GM12878 (cell line): ENCODE measurements at regions not wholly inside any gene's neighbourhood (a gene's known extent, or its start where the extent isn't known, plus 50 kb on each side); places are given as distances from the start of the nearest gene placed in this dataset.

ENCODE experiments used
- EP300 ChIP-seq, 2 experiments: fragments of 150-350 bp in 1 of 2; IDR thresholded peaks; 2 replicates each; pipeline ENCODE4 v1.6.1; 2011 to 2012; ENCODE audit warnings: low read depth in 2 of 2, low read length in 2 of 2, borderline replicate concordance in 1 of 2, improper control_type of control experiment in 1 of 2, inconsistent platforms in 1 of 2; ENCODE audit not compliant: control insufficient read depth in 1 of 2
- FOS ChIP-seq: IDR thresholded peaks from 3 replicates; pipeline ENCODE4 v1.6.1; 2011; ENCODE audit warnings: borderline replicate concordance; ENCODE audit not compliant: insufficient read length; ENCODE audit errors: extremely low read depth
- HDAC6 ChIP-seq: fragments of 200-600 bp; sonication (generic); IDR thresholded peaks from one replicate; pipeline ENCODE4 v1.8.0; 2017; ENCODE audit warnings: antibody characterized with exemption; ENCODE audit not compliant: unreplicated experiment
- KLF5 ChIP-seq: fragments of 450-650 bp; IDR thresholded peaks from 2 replicates; pipeline ENCODE4 v1.6.1; 2014; ENCODE audit warnings: mild to moderate bottlenecking; ENCODE audit not compliant: partially characterized antibody
- NR2C2 ChIP-seq: IDR thresholded peaks from 2 replicates; pipeline ENCODE4 v1.6.1; 2011; ENCODE audit warnings: borderline replicate concordance, low read depth; ENCODE audit not compliant: control insufficient read depth, insufficient read length
- RBBP5 ChIP-seq: fragments of 200-600 bp; sonication (generic); conservative IDR thresholded peaks from 2 replicates; pipeline ENCODE4 v1.6.1; 2016
- SMC3 ChIP-seq: IDR thresholded peaks from 2 replicates; pipeline ENCODE4 v1.6.1; 2011; ENCODE audit warnings: low read length, improper control_type of control experiment, borderline replicate concordance
- SPI1 ChIP-seq: IDR thresholded peaks from 2 replicates; pipeline ENCODE4 v1.6.1; 2011; ENCODE audit warnings: low read depth, mild to moderate bottlenecking, low read length, moderate library complexity, borderline replicate concordance; ENCODE audit not compliant: insufficient read depth
- TBL1XR1 ChIP-seq: IDR thresholded peaks from 2 replicates; pipeline ENCODE4 v1.6.1; 2012; ENCODE audit warnings: low read depth, low read length, improper control_type of control experiment
- TF ChIP-seq, protein P1 (sequence below): IDR thresholded peaks from 2 replicates; pipeline ENCODE4 v1.6.1; 2011; ENCODE audit warnings: low read depth, mild to moderate bottlenecking, low read length, moderate library complexity, borderline replicate concordance; ENCODE audit errors: extremely low read depth
- TF ChIP-seq, protein P2 (sequence below): fragments of 450-650 bp; IDR thresholded peaks from 2 replicates; pipeline ENCODE4 v1.6.1; 2016; ENCODE audit warnings: mild to moderate bottlenecking
- TF ChIP-seq, protein P3 (sequence below): IDR thresholded peaks from 2 replicates; pipeline ENCODE4 v1.6.1; 2012; ENCODE audit warnings: mild to moderate bottlenecking, low read depth, low read length

DNA sequence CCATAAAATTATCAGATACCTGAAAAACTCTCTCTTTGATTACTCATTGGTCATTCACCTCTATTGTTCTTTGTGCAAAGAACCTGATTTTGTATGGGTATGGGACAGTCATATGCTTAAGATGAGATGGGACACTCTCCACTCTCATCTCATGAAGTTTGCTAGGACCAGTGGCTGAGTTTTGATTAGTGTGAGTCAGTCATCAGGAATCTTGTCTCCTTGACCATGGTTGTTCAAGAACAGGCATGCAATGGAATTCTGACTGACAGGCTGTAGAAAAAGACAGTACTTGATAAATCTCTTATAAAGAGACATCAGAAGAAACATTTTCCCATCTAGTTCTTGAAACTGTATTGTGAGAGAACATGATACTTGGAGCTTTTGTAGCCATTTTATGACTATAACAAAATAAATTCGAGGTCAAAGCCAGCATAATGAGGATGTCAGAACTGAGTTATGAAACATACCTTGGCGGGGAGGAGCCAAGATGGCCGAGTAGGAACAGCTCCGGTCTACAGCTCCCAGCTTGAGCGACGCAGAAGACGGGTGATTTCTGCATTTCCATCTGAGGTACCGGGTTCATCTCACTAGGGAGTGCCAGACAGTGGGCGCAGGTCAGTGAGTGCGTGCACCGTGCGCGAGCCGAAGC lies 367.0 kb downstream of the NR4A2 start:
- TF ChIP-seq TBL1XR1 = no peak
- TF ChIP-seq, protein P1, sequence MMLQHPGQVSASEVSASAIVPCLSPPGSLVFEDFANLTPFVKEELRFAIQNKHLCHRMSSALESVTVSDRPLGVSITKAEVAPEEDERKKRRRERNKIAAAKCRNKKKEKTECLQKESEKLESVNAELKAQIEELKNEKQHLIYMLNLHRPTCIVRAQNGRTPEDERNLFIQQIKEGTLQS = no peak
- no peak for TF ChIP-seq EP300 (IDR thresholded peaks at IDR 0.05; ENCODE audit: borderline replicate concordance in 1 of 2, control insufficient read depth in 1 of 2, low read depth in 2 of 2, low read length in 2 of 2)
- TF ChIP-seq KLF5 = no peak
- no peak for TF ChIP-seq NR2C2
- TF ChIP-seq, protein P2, sequence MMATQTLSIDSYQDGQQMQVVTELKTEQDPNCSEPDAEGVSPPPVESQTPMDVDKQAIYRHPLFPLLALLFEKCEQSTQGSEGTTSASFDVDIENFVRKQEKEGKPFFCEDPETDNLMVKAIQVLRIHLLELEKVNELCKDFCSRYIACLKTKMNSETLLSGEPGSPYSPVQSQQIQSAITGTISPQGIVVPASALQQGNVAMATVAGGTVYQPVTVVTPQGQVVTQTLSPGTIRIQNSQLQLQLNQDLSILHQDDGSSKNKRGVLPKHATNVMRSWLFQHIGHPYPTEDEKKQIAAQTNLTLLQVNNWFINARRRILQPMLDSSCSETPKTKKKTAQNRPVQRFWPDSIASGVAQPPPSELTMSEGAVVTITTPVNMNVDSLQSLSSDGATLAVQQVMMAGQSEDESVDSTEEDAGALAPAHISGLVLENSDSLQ = no peak
- TF ChIP-seq, protein P3, sequence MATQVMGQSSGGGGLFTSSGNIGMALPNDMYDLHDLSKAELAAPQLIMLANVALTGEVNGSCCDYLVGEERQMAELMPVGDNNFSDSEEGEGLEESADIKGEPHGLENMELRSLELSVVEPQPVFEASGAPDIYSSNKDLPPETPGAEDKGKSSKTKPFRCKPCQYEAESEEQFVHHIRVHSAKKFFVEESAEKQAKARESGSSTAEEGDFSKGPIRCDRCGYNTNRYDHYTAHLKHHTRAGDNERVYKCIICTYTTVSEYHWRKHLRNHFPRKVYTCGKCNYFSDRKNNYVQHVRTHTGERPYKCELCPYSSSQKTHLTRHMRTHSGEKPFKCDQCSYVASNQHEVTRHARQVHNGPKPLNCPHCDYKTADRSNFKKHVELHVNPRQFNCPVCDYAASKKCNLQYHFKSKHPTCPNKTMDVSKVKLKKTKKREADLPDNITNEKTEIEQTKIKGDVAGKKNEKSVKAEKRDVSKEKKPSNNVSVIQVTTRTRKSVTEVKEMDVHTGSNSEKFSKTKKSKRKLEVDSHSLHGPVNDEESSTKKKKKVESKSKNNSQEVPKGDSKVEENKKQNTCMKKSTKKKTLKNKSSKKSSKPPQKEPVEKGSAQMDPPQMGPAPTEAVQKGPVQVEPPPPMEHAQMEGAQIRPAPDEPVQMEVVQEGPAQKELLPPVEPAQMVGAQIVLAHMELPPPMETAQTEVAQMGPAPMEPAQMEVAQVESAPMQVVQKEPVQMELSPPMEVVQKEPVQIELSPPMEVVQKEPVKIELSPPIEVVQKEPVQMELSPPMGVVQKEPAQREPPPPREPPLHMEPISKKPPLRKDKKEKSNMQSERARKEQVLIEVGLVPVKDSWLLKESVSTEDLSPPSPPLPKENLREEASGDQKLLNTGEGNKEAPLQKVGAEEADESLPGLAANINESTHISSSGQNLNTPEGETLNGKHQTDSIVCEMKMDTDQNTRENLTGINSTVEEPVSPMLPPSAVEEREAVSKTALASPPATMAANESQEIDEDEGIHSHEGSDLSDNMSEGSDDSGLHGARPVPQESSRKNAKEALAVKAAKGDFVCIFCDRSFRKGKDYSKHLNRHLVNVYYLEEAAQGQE = no peak
- TF ChIP-seq SMC3 = no peak
- no peak for TF ChIP-seq FOS
- no peak for TF ChIP-seq RBBP5
- TF ChIP-seq HDAC6 = no peak
- no peak for TF ChIP-seq SPI1
